PFSK-1 (cell line): ENCODE measurements at regions not wholly inside any gene's neighbourhood (a gene's known extent, or its start where the extent isn't known, plus 50 kb on each side); places are given as distances from the start of the nearest gene placed in this dataset.

ENCODE experiments used
- FOXP2 ChIP-seq: optimal IDR thresholded peaks from 2 replicates; pipeline ENCODE3; 2011; ENCODE audit warnings: borderline replicate concordance, control low read depth, inconsistent platforms; ENCODE audit not compliant: insufficient read depth; ENCODE audit errors: extremely low read length, extremely low read depth
- POLR2AphosphoS5 ChIP-seq: IDR thresholded peaks from 2 replicates; pipeline ENCODE4 v1.6.1; 2012; ENCODE audit warnings: low read depth, mild to moderate bottlenecking, control low read depth, low read length, moderate library complexity
- REST ChIP-seq, 2 experiments: IDR thresholded peaks; 2 replicates each; pipeline versions ENCODE4 v1.6.1 to v1.8.0; 2011 to 2012; ENCODE audit warnings: low read depth in 2 of 2, low read length in 2 of 2, control low read depth in 1 of 2, inconsistent platforms in 1 of 2, mild to moderate bottlenecking in 1 of 2, moderate library complexity in 1 of 2; ENCODE audit not compliant: insufficient read depth in 1 of 2
- SIN3A ChIP-seq: IDR thresholded peaks from 2 replicates; pipeline ENCODE4 v1.6.1; 2012; ENCODE audit warnings: mild to moderate bottlenecking, low read length, moderate library complexity, borderline replicate concordance; ENCODE audit not compliant: insufficient read depth
- TAF1 ChIP-seq: IDR thresholded peaks from 2 replicates; pipeline ENCODE4 v1.6.1; 2012; ENCODE audit warnings: low read length, control low read depth, borderline replicate concordance; ENCODE audit not compliant: insufficient read depth

DNA sequence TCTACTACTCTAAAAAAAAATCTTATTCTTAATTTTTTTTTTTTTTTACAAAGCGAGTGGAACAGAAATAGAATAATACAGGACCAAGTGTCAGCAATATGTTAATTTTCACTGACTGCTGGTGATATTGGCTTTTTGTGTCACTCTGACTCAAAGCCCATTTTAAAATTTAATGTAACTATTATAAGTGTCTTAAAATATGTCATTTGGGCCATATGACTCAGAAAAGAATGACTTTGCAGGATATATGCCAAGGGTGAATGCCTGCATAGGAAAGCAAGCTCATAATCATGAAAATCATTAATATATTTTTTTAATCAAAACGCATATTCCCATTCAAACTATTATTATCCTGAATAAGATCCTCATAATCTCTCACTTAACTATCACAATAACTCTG is 149.2 kb downstream of the GNAT3 start:
- TF ChIP-seq SIN3A: no peak
- TF ChIP-seq FOXP2: no peak
- TF ChIP-seq REST (IDR thresholded peaks at IDR 0.05; ENCODE audit: insufficient read depth in 1 of 2, low read depth in 2 of 2, low read length in 2 of 2): no peak
- TF ChIP-seq POLR2AphosphoS5: no peak

GRCh38 chr7:80362010-80362618 is 149.8 kb downstream of the GNAT3 start:
- no peak for TF ChIP-seq FOXP2
- no peak for TF ChIP-seq POLR2AphosphoS5
- TF ChIP-seq REST (IDR thresholded peaks at IDR 0.05; ENCODE audit: insufficient read depth in 1 of 2, low read depth in 2 of 2, low read length in 2 of 2): no peak
- no peak for TF ChIP-seq SIN3A
- TF ChIP-seq TAF1: no peak

DNA sequence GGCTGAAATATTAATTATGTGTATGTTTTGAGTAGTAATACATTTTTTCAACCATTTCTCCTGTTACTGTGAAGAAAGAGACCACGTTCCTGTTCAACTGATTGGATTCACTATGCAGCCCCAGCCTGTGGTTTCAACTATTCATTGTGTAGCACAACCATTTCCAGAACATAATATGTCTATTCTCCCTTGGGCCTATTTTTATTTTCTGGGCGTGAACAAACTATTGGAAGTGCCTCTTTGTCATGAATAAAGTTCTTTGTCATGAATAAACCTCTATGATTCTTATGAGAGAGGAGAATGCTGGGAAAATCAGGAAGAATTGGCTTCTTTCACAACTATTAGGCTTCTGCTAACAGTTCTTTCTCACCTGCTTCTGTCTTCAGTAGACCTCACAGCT is 152.4 kb downstream of the GNAT3 start:
- TF ChIP-seq TAF1: no peak
- TF ChIP-seq REST (IDR thresholded peaks at IDR 0.05; ENCODE audit: insufficient read depth in 1 of 2, low read depth in 2 of 2, low read length in 2 of 2): no peak
- no peak for TF ChIP-seq FOXP2
- TF ChIP-seq SIN3A: no peak
- no peak for TF ChIP-seq POLR2AphosphoS5

DNA sequence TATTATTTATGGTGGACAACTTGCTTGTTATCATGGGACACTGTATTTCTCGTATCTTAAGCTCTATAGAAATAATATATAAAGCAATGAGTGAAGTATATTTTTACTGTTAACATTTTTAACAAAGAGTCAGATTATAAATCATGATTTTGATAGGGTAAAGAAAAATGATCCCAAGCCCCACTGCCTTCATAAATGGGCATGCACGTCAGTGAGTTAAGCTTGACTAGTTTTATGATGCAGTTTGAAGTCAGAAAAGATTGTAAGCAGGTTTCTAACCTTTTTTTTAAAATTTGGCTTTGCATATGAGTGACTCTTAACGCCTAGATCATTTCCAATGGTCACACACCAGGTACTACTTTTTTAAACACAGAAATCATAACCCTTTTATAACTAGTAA is 152.8 kb downstream of the GNAT3 start:
- TF ChIP-seq FOXP2 (no peak), POLR2AphosphoS5 (no peak), TAF1 (no peak), SIN3A (no peak), REST (IDR thresholded peaks at IDR 0.05; ENCODE audit: insufficient read depth in 1 of 2, low read depth in 2 of 2, low read length in 2 of 2) (no peak)

- TF ChIP-seq TAF1 (no peak), SIN3A (no peak), REST (IDR thresholded peaks at IDR 0.05; ENCODE audit: insufficient read depth in 1 of 2, low read depth in 2 of 2, low read length in 2 of 2) (no peak), POLR2AphosphoS5 (no peak), FOXP2 (no peak)
Observed at GRCh38 chr7:80357530-80357929, 154.3 kb downstream of the GNAT3 start.
